Caco-2 (cell line): ENCODE measurements at regions not wholly inside any gene's neighbourhood (a gene's known extent, or its start where the extent isn't known, plus 50 kb on each side); places are given as distances from the start of the nearest gene placed in this dataset.

ENCODE experiments used
- BruUV-seq: library from RNA; stranded (reverse); fragments of 400-500 nt; replicated peaks from 2 replicates; lab custom pipeline; 2021; lab: Mats Ljungman, UMichigan
- CTCF ChIA-PET: fragments of 300-600 bp; sonication (Branson Sonifier 250); formaldehyde crosslinking; loops from one replicate; lab custom pipeline; 2022; ENCODE audit warnings: antibody characterized with exemption; lab: Charles Lee
- POLR2A ChIA-PET: fragments of 300-600 bp; sonication (Branson Sonifier 250); formaldehyde crosslinking; loops from one replicate; lab custom pipeline; 2022; ENCODE audit warnings: antibody characterized with exemption; lab: Charles Lee
- DNase-seq, 2 experiments: peaks; one replicate each; pipeline versions ENCODE4 v3.0.0 to v3.0.0-alpha.2; 2020 to 2022
- H3K27me3 ChIP-seq: replicated peaks from 2 replicates; pipeline ENCODE4 v1.6.0; 2011; ENCODE audit warnings: low read length; ENCODE audit not compliant: control insufficient read depth, insufficient read depth
- H3K36me3 ChIP-seq: 2 replicates; pipeline ENCODE4 v1.5.1; 2011; ENCODE audit warnings: low read length; ENCODE audit not compliant: control insufficient read depth, insufficient read depth
- H3K4me1 ChIP-seq: fragments of 250-450 bp; sonication (Bioruptor Pico); 2 replicates; pipeline ENCODE4 v1.5.1; 2020; ENCODE audit warnings: mild to moderate bottlenecking
- H3K4me3 ChIP-seq: 2 replicates; pipeline ENCODE4 v1.5.1; 2011; ENCODE audit warnings: low read depth, mild to moderate bottlenecking, control low read depth, low read length
- H3K9me3 ChIP-seq: fragments of 250-450 bp; sonication (Bioruptor Pico); 2 replicates; pipeline ENCODE4 v1.5.1; 2020; ENCODE audit warnings: mild to moderate bottlenecking, moderate library complexity
- H3K27ac Mint-ChIP-seq: one replicate; pipeline ENCODE4 v1.8.0; 2022; ENCODE audit warnings: mixed read lengths; ENCODE audit not compliant: unreplicated experiment
- H3K27me3 Mint-ChIP-seq: one replicate; pipeline ENCODE4 v1.8.0; 2022; ENCODE audit warnings: mixed read lengths; ENCODE audit not compliant: insufficient read depth, unreplicated experiment
- H3K36me3 Mint-ChIP-seq: one replicate; pipeline ENCODE4 v1.8.0; 2022; ENCODE audit warnings: mild to moderate bottlenecking, mixed read lengths; ENCODE audit not compliant: insufficient read depth, unreplicated experiment
- H3K4me1 Mint-ChIP-seq: one replicate; pipeline ENCODE4 v1.8.0; 2022; ENCODE audit warnings: low read depth, mixed read lengths; ENCODE audit not compliant: unreplicated experiment
- H3K4me3 Mint-ChIP-seq: one replicate; pipeline ENCODE4 v1.8.0; 2022; ENCODE audit warnings: mild to moderate bottlenecking, moderate library complexity, mixed read lengths; ENCODE audit not compliant: unreplicated experiment
- H3K9me3 Mint-ChIP-seq: one replicate; pipeline ENCODE4 v1.8.0; 2022; ENCODE audit warnings: mixed read lengths; ENCODE audit not compliant: unreplicated experiment
- intact Hi-C: fragments of 100-400 bp; cut with micrococcal nuclease; formaldehyde crosslinking; loops from one replicate; pipeline ENCODE4 v1.10.0; 2022; ENCODE audit not compliant: unreplicated experiment
- TF ChIP-seq, protein P1 (sequence below), 2 experiments: fragments of 200-600 bp in 1 of 2; IDR thresholded peaks; 1 replicate in 1 of 2; 2 replicates in 1 of 2; pipeline versions ENCODE4 v1.5.1 to v1.8.0; 2011 to 2022; ENCODE audit warnings: antibody characterized with exemption in 1 of 2, control low read depth in 1 of 2, inconsistent platforms in 1 of 2, low read depth in 1 of 2, low read length in 1 of 2, mild to moderate bottlenecking in 1 of 2, moderate library complexity in 1 of 2; ENCODE audit not compliant: insufficient read depth in 1 of 2, severe bottlenecking in 1 of 2, unreplicated experiment in 1 of 2

- ChIA-PET POLR2A (no interaction called here), CTCF (no interaction called here)
Measured at GRCh38 chr1:188660572-188660971, 1817.1 kb downstream of the BRINP3 start.

GRCh38 chr1:188665477-188665876 lies 1812.2 kb downstream of the BRINP3 start:
- H3K4me3 ChIP-seq: no peak overlapping the region
- H3K36me3 Mint-ChIP-seq: no peaks in the 10 kb centered on the region
- no peaks in the 10 kb centered on the region for H3K9me3 Mint-ChIP-seq
- H3K4me3 Mint-ChIP-seq: no peak overlapping the region
- TF ChIP-seq, protein P1, sequence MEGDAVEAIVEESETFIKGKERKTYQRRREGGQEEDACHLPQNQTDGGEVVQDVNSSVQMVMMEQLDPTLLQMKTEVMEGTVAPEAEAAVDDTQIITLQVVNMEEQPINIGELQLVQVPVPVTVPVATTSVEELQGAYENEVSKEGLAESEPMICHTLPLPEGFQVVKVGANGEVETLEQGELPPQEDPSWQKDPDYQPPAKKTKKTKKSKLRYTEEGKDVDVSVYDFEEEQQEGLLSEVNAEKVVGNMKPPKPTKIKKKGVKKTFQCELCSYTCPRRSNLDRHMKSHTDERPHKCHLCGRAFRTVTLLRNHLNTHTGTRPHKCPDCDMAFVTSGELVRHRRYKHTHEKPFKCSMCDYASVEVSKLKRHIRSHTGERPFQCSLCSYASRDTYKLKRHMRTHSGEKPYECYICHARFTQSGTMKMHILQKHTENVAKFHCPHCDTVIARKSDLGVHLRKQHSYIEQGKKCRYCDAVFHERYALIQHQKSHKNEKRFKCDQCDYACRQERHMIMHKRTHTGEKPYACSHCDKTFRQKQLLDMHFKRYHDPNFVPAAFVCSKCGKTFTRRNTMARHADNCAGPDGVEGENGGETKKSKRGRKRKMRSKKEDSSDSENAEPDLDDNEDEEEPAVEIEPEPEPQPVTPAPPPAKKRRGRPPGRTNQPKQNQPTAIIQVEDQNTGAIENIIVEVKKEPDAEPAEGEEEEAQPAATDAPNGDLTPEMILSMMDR (IDR thresholded peaks at IDR 0.05; ENCODE audit: insufficient read depth in 1 of 2, low read depth in 1 of 2, low read length in 1 of 2, severe bottlenecking in 1 of 2, unreplicated experiment in 1 of 2): no peak
- no peaks in the 10 kb centered on the region for H3K27me3 ChIP-seq
- no peaks in the 10 kb centered on the region for H3K4me1 ChIP-seq
- BruUV-seq: no TSS peak
- no peak for DNase-seq
- intact Hi-C loops: no loop called here
- H3K27me3 Mint-ChIP-seq: no peaks in the 10 kb centered on the region
- no peaks in the 10 kb centered on the region for H3K36me3 ChIP-seq
- ChIA-PET POLR2A (no interaction called here), CTCF (no interaction called here)
- H3K4me1 Mint-ChIP-seq: no peaks in the 10 kb centered on the region
- H3K27ac Mint-ChIP-seq: no peak overlapping the region
- H3K9me3 ChIP-seq: no peaks in the 10 kb centered on the region

More at GRCh38 chr1:188660572-188660971, 1817.1 kb downstream of the BRINP3 start:
- Histone ChIP-seq H3K27me3 (no peaks in the 10 kb centered on the region), H3K9me3 (no peaks in the 10 kb centered on the region), H3K36me3 (no peaks in the 10 kb centered on the region), H3K4me1 (no peaks in the 10 kb centered on the region), H3K4me3 (no peak overlapping the region)
- intact Hi-C loops: no loop called here
- no peaks in the 10 kb centered on the region for H3K27me3 Mint-ChIP-seq
- DNase-seq: no peak
- H3K4me1 Mint-ChIP-seq: no peaks in the 10 kb centered on the region
- TF ChIP-seq, protein P1 (IDR thresholded peaks at IDR 0.05; ENCODE audit: insufficient read depth in 1 of 2, low read depth in 1 of 2, low read length in 1 of 2, severe bottlenecking in 1 of 2, unreplicated experiment in 1 of 2): no peak
- H3K36me3 Mint-ChIP-seq: no peaks in the 10 kb centered on the region
- BruUV-seq: no TSS peak
- H3K4me3 Mint-ChIP-seq: no peak overlapping the region
- H3K27ac Mint-ChIP-seq: no peak overlapping the region
- no peaks in the 10 kb centered on the region for H3K9me3 Mint-ChIP-seq

DNA sequence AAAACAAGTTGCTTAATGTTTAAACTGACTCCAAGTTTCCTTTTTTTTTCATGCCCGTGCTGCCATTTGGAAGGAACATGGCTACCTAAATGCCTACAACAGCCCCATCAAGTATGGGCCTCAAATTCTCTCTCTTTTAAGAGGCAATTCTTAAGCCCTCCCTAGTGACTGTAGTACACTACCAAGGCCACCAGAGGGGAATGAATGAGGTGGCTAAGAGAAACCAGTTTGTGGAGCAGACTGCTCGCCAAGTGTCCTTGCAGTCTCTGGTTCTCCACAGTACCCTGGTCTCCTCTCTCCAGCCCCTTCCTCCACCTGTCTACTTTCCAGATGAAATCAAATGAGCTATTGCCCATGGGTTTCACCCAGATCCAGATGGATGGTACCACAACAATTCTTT lies 1809.6 kb downstream of the BRINP3 start:
- no peak overlapping the region for H3K27ac Mint-ChIP-seq
- no peaks in the 10 kb centered on the region for H3K27me3 Mint-ChIP-seq
- Histone ChIP-seq H3K9me3 (no peaks in the 10 kb centered on the region), H3K27me3 (no peaks in the 10 kb centered on the region), H3K36me3 (no peaks in the 10 kb centered on the region), H3K4me1 (no peaks in the 10 kb centered on the region), H3K4me3 (no peak overlapping the region)
- TF ChIP-seq, protein P1 (IDR thresholded peaks at IDR 0.05; ENCODE audit: insufficient read depth in 1 of 2, low read depth in 1 of 2, low read length in 1 of 2, severe bottlenecking in 1 of 2, unreplicated experiment in 1 of 2): peak; percentile 7 to 30
- DNase-seq: peak in 1 of 2 experiments; percentile 4
- no TSS peak for BruUV-seq
- no peak overlapping the region for H3K4me3 Mint-ChIP-seq
- ChIA-PET CTCF (no interaction called here), POLR2A (no interaction called here)
- H3K9me3 Mint-ChIP-seq: no peaks in the 10 kb centered on the region
- intact Hi-C loops: no loop called here
- H3K4me1 Mint-ChIP-seq: no peaks in the 10 kb centered on the region
- no peaks in the 10 kb centered on the region for H3K36me3 Mint-ChIP-seq
